Activated T-cell treated with anti-CD3 and anti-CD28 coated beads, Interleukin-2, amount 50 U/mL, for 1 hour (primary cell): ENCODE measurements at regions not wholly inside any gene's neighbourhood (a gene's known extent, or its start where the extent isn't known, plus 50 kb on each side); places are given as distances from the start of the nearest gene placed in this dataset.

Experiments
- DNase-seq: peaks from one replicate; pipeline ENCODE4 v3.0.0-alpha.2; 2020

GRCh38 chr9:134251296-134252069, 74.8 kb upstream of the RXRA start:
- DNase-seq: no peak

GRCh38 chr9:134252084-134252830, 74.0 kb upstream of the RXRA start:
- no peak for DNase-seq

- DNase-seq: no peak
Measured at GRCh38 chr9:134253606-134254205, 72.5 kb upstream of the RXRA start.

GRCh38 chr9:134258332-134258731, 67.9 kb upstream of the RXRA start:
- DNase-seq: no peak

GRCh38 chr9:134258828-134259546, 67.3 kb upstream of the RXRA start:
- no peak for DNase-seq

- DNase-seq: no peak
Measured at GRCh38 chr9:134259708-134260107, 66.5 kb upstream of the RXRA start.

GRCh38 chr9:134260801-134261200, 65.5 kb upstream of the RXRA start:
- no peak for DNase-seq

GRCh38 chr9:134262035-134262434, 64.2 kb upstream of the RXRA start:
- no peak for DNase-seq

- no peak for DNase-seq
Measured at GRCh38 chr9:134263596-134263995, 62.7 kb upstream of the RXRA start.

- DNase-seq: no peak
Measured at GRCh38 chr9:134264169-134264568, 62.1 kb upstream of the RXRA start.

- no peak for DNase-seq
Measured at GRCh38 chr9:134265078-134265477, 61.2 kb upstream of the RXRA start.

GRCh38 chr9:134266418-134266817, 59.8 kb upstream of the RXRA start:
- DNase-seq: no peak

- DNase-seq: no peak
Measured at GRCh38 chr9:134267305-134267880, 58.9 kb upstream of the RXRA start.

- no peak for DNase-seq
Measured at GRCh38 chr9:134267881-134268724, 58.2 kb upstream of the RXRA start.

GRCh38 chr9:134268747-134269146, 57.5 kb upstream of the RXRA start:
- no peak for DNase-seq

GRCh38 chr9:134271338-134272301, 54.6 kb upstream of the RXRA start:
- no peak for DNase-seq

- no peak for DNase-seq
Measured at GRCh38 chr9:134272302-134273023, 53.8 kb upstream of the RXRA start.

- no peak for DNase-seq
Measured at GRCh38 chr9:134273647-134274046, 52.6 kb upstream of the RXRA start.

- DNase-seq: no peak
Measured at GRCh38 chr9:134275375-134275774, 50.9 kb upstream of the RXRA start.
